GM19240 (cell line): ENCODE measurements at regions not wholly inside any gene's neighbourhood (a gene's known extent, or its start where the extent isn't known, plus 50 kb on each side); places are given as distances from the start of the nearest gene placed in this dataset.

Source experiments
- DNase-seq: peaks from one replicate; pipeline ENCODE4 v3.0.0; 2011; ENCODE audit warnings: low spot score; ENCODE audit not compliant: insufficient read length

- DNase-seq, result no peak
Measured at GRCh38 chr6:44531442-44532015, 144.0 kb downstream of the CDC5L start.

- no peak for DNase-seq
Measured at GRCh38 chr6:44533421-44533820, 145.9 kb downstream of the CDC5L start.

GRCh38 chr6:44534291-44534690 lies 146.8 kb downstream of the CDC5L start:
- DNase-seq, result no peak

- DNase-seq, result no peak
Measured at GRCh38 chr6:44535446-44535845, 147.9 kb downstream of the CDC5L start.

GRCh38 chr6:44535967-44536366 lies 148.5 kb downstream of the CDC5L start:
- DNase-seq, result no peak

GRCh38 chr6:44537306-44538049 lies 150.0 kb downstream of the CDC5L start:
- no peak for DNase-seq

GRCh38 chr6:44538131-44538806 lies 150.8 kb downstream of the CDC5L start:
- DNase-seq, result no peak

- DNase-seq, result no peak
Measured at GRCh38 chr6:44538807-44539201, 151.3 kb downstream of the CDC5L start.

GRCh38 chr6:44539701-44540355 lies 152.3 kb downstream of the CDC5L start:
- DNase-seq, result no peak

GRCh38 chr6:44540881-44541280 lies 153.4 kb downstream of the CDC5L start:
- DNase-seq, result no peak

GRCh38 chr6:44542401-44543116 lies 155.1 kb downstream of the CDC5L start:
- no peak for DNase-seq

- no peak for DNase-seq
Measured at GRCh38 chr6:44543664-44544063, 156.2 kb downstream of the CDC5L start.

- no peak for DNase-seq
Measured at GRCh38 chr6:44545224-44545623, 157.7 kb downstream of the CDC5L start.

GRCh38 chr6:44548319-44548718 lies 160.8 kb downstream of the CDC5L start:
- DNase-seq, result no peak

- DNase-seq, result no peak
Measured at GRCh38 chr6:44549516-44549915, 162.0 kb downstream of the CDC5L start.

- DNase-seq, result no peak
Measured at GRCh38 chr6:44554194-44554593, 166.7 kb downstream of the CDC5L start.

- DNase-seq, result no peak
Measured at GRCh38 chr6:44554861-44555260, 167.4 kb downstream of the CDC5L start.

GRCh38 chr6:44556046-44556445 lies 168.5 kb downstream of the CDC5L start:
- no peak for DNase-seq

- no peak for DNase-seq
Measured at GRCh38 chr6:44558024-44558831, 170.7 kb downstream of the CDC5L start.

- no peak for DNase-seq
Measured at GRCh38 chr6:44558832-44559251, 171.3 kb downstream of the CDC5L start.
